ENCODE measurements at regions not wholly inside any gene's neighbourhood (a gene's known extent, or its start where the extent isn't known, plus 50 kb on each side); places are given as distances from the start of the nearest gene placed in this dataset.
"Not testable (repeated sequence)": the region's sequence is repeated elsewhere in the genome, so short reads cannot be mapped to it uniquely, and the experiment has no call there.

DNA sequence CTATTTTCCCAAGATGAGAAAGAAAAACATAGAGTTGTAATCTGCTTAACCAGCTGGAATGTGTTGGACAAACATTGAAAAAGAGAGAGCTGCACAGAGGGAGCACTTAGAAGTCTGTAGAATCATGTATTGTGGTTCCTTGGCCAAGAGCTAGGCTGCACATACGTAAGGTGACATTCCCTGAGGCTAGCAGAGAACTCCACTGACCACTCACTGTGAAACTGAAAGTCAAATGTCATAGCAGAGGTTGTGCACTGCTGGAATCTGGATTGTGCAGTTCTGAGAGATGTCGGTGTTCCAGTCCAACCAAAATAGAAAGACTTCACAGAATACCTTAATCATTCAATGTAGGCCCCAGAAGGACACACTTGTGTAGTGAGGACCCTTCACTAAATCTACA is 772.8 kb upstream of the RAG2 start:
- no peak for DNase-seq

GRCh38 chr11:37364246-37364839 is 766.3 kb upstream of the RAG2 start:
- no peak for DNase-seq

- DNase-seq = no peak
Observed at GRCh38 chr11:37353192-37353591, 755.2 kb upstream of the RAG2 start.

DNA sequence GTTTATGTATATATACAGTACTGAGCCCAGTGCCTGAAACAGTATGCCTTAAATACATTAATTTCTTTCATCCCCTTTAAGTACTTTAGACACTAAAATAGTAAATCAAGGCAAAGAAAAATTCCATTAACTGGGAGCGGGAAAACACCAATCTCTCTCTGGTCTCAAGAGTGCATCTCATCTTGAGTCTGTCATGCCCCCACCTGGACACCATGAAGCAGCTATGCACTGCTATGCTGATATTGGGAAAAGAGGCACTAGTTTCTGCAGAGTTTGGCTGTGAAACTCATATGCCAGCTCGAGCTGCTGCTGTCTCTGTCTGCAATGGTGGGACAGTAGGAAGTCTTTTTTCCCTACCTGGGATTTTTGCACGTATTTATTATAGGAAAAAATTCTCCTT is 754.4 kb upstream of the RAG2 start:
- no peak for DNase-seq

DNA sequence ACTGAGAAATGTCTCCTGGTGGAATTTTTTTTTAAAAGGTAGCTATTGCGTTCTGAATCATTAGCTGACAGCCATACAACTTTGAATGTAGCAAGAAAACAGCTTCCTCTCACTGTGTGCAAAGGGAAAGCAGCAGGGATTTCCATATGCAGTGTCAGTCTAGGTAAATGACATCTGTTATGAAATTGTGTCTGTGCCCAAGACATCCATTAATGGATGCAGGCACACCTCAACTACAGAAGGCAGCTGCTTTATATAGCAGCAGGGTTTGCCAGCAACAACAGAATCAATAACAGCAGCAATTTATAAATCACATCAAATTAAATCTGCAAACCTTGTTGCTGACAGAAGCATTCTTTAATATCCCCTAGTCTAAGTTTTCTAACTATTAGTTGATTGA is 745.3 kb upstream of the RAG2 start:
- DNase-seq = no peak

DNA sequence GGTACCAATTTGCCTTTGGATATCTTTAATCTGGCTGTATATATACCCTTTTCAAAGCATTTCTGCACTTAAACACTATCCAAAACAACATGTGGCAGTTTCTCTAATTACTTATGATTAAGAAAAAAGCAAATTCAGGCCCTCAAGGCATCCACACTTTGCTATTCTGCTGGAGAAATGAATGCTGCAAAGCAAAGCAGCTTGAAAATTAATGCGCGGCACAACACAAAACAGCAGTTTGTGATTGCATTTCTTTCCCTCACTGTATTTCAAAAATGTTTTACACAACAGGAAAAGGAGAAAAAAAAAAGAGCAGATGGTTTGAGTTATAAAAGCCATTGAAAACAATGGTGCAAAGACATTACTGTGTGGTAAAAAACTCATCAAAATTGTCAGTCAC is 738.4 kb upstream of the RAG2 start:
- DNase-seq = no peak

- DNase-seq = no peak
Observed at GRCh38 chr11:37333345-37333744, 735.3 kb upstream of the RAG2 start.

DNA sequence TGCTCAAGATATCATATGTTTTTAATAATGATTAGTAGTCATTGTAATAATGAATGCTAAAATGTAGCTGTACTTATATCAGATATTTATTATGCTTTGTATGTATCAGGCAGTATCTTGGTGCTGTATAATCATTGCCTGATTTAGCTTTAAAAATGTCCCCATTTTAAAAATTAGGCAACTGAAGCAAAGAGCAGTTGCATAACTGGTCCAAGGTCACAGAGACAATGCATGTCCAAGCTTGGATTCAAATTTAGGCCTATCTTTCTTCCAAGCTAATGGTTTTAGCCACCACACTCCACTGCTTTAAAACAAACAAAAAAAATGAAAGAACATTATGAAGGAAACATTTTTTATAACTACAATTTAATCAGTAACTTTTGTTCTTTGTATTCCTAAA is 725.8 kb upstream of the RAG2 start:
- no peak for DNase-seq

- DNase-seq = no peak
Observed at GRCh38 chr11:37322333-37323194, 724.5 kb upstream of the RAG2 start.

GRCh38 chr11:37320921-37321320 is 722.9 kb upstream of the RAG2 start:
- DNase-seq = no peak

DNA sequence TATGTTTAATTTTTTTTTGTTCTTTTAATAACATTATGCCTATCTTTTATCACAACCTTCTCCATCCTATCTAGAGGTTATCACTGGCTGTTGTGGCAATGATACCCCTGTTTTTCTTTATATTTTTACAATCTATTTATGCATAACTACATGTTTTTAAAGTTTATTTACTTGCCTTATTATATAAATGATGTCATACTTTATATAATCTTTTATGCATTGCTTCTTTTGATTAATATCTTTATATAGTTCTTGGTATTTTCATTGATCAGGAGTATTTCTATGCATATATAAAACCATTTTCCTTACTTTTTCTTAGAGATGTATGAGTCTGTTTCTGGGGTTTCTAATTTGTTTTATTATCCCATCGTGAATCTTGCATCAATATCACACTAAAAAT is 719.8 kb upstream of the RAG2 start:
- DNase-seq = no peak

GRCh38 chr11:37313266-37313665 is 715.2 kb upstream of the RAG2 start:
- DNase-seq = no peak

GRCh38 chr11:37306563-37306962 is 708.5 kb upstream of the RAG2 start:
- no peak for DNase-seq

DNA sequence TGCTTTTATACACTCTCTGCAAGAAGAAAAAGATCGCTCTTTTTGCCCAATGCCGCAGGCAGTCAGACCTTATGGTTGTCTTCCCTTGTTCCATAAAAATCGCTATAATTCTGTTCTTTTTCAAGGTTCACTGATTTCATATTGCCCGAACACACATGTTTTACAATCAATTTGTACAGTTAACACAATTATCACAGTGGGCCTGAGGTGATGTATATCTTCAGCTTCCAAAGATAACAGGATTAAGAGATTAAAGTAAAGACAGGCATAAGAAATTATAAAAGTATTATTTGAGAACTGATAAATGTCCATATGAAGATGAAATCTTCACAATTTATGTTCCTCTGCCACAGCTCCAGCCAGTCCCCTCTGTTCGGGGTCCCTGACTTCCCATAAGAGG is 703.4 kb upstream of the RAG2 start:
- DNase-seq = not testable (repeated sequence)

GRCh38 chr11:37298173-37298572 is 700.1 kb upstream of the RAG2 start:
- no peak for DNase-seq

DNA sequence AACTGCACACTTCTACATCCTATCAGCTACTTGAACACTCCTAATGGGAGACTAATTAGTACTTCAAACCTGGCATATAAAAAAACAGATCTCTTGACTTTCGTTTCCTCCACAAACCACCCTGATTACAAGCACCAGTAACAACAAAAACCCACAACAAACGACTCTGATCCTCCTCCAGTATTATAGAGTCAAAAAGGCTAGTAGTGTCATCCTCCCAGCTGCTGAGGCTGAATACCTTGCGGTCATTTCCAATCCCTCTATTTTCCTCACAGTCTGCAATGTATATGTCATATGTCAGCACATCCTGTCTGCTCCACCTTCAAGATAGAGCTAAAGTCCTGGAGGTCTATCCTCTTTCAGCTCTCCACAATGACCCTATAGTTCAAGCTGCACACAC is 688.9 kb upstream of the RAG2 start:
- DNase-seq = no peak

GRCh38 chr11:37282367-37282766 is 684.3 kb upstream of the RAG2 start:
- no peak for DNase-seq

- no peak for DNase-seq
Observed at GRCh38 chr11:37280200-37280599, 682.2 kb upstream of the RAG2 start.

- DNase-seq = no peak
Observed at GRCh38 chr11:37277896-37278465, 679.9 kb upstream of the RAG2 start.

- no peak for DNase-seq
Observed at GRCh38 chr11:37264783-37265182, 666.7 kb upstream of the RAG2 start.

DNA sequence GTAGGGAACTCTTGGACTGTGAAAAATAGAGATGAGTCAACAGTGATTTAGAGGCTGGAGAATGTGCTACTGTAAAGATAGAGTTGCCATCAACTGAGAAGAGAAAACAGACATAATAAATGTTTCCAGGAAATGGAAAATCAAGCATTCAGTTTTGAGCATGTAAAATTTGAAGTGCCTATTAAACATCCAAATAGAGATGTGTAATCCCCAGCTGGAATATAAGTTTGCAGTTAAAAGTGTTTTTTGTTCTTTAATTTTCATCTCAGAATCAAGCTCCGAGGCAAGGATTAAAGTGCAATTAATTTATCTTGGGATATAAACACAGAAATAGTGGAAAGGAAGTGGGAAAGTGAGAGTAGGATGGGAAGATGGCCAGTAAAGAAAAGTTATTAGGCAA is 666.0 kb upstream of the RAG2 start:
- DNase-seq = no peak

- DNase-seq = not testable (repeated sequence)
Observed at GRCh38 chr11:37263467-37263866, 665.4 kb upstream of the RAG2 start.

DNA sequence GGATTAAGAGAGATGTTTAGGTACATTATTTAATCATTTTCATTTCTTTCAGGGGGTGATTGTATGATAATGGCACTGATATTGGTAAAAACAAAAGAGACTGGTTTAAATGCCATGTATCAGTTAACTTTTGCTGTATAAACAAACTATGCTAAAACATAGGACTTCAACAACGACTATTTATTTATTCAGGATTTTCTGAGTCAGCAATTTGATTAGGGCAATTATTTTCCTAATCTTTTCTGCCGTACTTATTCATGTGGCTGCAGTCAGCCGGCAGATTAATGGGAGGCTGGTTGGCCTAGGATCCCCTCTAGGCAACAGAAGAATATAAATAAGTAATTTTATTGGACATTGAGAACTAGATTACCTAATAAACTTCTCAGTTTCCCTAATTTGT is 661.7 kb upstream of the RAG2 start:
- DNase-seq = no peak

GRCh38 chr11:37248145-37248544 is 650.1 kb upstream of the RAG2 start:
- no peak for DNase-seq

Data from CD4-positive, alpha-beta T cell treated with Interleukin-17A for 1 hour (primary cell).